NCI-H1105 (cell line): ENCODE measurements at regions not wholly inside any gene's neighbourhood (a gene's known extent, or its start where the extent isn't known, plus 50 kb on each side); places are given as distances from the start of the nearest gene placed in this dataset.
"Not testable (repeated sequence)": the region's sequence is repeated elsewhere in the genome, so short reads cannot be mapped to it uniquely, and the experiment has no call there.

Source experiments
- DNase-seq: peaks from one replicate; lab custom pipeline; 2025; lab: John Stamatoyannopoulos, UW

DNA sequence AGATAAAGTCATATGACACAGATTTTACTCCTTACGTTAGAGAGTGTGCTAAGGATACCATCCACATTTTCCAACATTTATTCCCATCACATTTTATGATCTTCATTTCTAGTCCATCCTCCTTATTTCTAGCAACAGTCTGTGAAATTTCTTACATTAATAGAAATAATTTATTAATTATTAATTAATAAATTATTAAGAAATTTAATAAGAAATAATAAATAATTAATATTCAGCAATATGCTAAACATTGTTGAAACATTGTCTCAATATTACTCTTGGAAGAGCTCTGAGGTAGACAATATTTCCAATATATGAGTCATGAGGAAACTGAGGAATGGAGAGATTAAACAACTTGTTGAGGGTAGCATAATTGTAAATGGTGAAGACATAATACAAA lies 1742.5 kb upstream of the CDH6 start:
- not testable (repeated sequence) for DNase-seq

DNA sequence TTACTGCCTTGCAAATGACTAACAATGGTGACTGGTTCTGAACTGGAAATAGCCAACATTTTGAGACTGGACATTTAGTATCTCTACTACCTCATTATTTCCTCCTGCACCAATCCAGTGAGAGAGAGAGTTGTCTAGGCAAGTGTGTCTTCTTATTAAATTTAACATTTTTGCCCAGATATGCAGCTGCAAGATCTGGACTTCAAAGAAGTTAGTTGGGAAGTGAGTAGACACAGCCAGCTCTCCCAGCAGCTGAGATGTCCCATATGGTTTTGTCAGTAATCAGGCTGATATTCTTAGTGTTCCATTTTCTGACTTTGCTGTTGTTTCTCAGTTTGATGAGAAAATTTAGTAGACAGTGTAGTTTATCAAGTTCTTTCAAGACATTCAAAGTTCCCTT lies 1778.8 kb upstream of the CDH6 start:
- DNase-seq: no peak

DNA sequence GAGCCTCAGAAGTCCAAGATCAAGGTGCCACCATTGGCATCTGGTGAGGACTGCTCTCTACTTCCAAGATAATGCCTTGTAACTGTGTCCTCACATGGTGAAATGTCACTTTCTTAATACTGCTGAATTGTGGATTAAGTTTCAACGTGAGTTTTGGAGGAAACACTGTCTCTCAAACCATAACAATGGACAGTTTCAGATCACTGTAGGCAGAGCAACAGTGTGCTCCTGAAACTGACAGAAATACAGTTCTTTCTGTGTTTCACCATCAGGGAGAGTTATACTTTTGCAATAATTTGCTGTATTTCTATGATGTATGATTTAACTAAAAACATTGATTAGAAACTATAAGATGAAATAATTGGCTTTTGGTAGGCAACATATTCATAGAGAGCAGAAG lies 1780.5 kb upstream of the CDH6 start:
- DNase-seq: no peak

DNA sequence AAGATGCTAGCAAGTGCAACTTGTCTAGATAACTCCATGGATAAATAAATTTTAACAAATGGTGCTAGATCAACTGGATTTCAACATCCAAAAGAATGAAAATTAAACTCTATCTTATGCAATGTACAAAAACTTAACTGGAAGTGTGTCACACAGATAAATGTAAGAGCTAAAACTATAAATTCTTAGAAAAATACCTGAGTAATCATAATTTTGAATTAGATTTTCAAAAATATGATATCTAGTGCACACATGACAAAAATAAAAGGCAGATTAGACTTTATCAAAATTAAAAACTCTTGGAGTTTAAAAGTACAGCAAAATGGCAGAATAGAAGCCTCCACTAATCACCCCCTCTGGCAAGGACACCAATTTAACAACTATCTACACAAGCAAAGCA lies 1791.2 kb upstream of the CDH6 start:
- DNase-seq: no peak

DNA sequence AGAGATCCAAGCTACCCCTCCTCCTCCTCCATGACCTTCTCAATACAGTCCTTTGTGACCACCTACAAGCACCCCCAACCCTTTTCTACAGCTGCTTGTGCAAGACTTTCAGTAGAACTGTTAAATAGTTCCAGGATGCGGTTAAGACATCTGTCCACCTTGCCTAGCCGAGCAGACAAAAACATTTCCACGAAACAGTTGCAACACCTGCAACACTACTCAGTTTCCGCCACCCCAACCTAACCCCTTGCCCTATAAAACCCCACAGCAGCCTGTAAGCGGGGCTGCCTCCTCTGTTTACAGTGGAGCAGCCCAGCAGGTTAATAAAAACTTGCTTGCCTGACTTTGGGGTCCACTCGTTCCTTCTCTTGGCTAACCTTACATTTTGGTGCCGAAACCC lies 1803.5 kb upstream of the CDH6 start:
- DNase-seq: no peak

DNA sequence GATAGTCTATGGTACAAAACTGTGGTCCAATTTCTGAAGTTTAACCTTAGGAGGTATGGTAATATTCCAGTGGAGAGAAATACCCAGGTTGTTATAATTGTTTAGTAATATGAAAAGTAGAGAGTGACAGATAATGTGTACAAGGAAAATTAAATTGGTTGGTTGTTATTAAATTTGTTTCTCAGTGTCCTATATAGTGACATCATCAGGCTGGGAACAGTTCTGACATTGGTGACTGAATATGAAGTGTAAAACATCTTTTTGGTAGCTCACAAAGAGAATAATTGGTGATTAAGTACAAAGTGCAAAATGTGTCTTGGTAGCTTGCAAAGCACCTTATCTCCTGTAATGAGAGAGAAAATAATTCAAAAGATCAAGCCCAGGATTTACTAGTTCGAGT lies 1806.1 kb upstream of the CDH6 start:
- DNase-seq: no peak

DNA sequence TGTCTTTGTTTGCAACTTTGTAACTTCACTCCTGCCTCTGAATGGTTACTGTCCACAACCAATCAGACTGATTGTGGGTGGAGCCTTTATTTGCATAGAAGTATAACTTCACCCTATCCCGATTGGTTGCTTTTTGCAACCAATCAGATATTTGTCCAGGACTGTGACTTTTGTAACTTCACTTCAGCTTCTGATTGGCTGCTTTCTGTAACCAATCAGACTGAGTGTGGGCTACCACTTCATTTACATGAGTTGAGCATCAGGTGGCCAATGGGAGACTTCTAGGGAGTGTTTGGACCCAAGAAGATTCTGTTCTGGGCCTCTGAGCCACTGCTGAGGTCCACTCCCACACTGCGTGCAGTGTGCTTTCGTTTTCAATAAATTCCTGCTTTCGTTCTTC lies 1810.7 kb upstream of the CDH6 start:
- no peak for DNase-seq

DNA sequence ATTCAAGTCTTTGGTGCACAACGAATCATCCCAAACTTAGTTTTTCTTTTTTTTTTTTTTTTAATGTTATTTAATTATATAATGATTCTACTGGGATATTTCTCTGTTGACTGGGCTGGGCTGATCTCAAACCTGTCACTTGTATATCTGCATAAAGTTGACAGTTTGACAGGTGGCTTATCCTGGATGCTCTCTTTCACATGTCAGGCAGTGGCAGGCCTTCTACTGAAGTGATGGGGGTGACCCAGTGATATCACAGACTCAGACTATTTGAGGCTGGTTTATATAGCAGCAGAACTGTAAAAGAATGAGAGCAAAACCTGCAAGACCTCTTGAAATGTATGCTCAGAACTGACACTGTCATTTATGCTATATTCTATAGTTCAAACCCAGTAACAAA lies 1813.5 kb upstream of the CDH6 start:
- no peak for DNase-seq

DNA sequence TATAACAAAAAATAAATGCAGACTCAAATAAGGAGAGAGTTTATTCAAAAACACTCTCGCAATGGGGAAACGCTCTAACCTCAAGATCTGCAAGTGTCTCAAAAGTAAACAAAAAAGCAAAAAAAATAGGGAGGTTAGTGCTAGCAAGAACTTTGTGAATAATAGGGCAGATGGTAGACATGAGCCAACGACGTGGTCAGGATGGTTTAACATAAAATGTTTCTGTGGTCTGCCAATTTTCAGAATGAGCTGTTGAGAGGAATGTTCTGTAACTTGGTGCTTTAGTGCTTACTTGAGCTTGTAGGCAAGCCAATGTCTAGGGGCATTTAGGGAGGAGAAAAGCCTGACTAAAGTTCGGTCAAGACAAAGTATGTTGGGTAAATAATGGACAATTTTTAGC lies 1813.9 kb upstream of the CDH6 start:
- no peak for DNase-seq

DNA sequence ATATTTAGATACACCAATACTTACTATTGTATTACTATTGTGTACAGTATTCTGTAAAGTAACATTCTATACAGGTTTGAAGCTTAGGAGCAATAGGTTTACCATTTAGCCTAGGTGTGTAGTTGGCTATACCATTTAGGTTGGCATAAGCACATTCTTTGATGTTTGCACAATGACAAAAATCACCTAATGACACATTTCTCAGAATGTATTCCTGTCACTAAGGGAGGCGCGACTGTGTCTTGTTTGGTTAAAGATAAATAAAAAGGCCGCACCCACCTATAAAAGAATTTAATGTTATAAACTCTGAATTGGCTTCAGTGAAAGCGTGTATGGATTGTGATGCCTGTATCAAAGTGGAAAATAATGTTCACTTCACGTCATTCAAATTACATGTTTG lies 1815.4 kb upstream of the CDH6 start:
- no peak for DNase-seq

DNA sequence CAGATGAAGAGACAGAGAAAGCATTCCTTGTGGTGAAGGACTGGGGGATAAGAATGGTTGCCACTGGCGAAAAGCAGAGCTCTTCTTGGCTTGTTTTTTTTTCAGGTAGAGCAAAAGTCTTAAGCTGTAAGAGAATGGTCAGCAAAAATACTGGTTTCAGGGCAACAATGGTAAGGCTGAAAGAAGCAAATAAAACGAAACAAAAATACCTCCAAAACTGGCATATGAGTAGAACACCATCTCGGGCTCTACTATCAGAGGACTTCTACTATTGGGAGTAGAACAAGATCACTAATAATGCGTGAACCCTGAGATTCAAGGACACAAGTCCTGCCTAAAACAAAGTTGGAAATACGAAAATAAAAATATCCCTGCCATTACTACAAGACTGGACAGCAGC lies 1823.2 kb upstream of the CDH6 start:
- DNase-seq: no peak

DNA sequence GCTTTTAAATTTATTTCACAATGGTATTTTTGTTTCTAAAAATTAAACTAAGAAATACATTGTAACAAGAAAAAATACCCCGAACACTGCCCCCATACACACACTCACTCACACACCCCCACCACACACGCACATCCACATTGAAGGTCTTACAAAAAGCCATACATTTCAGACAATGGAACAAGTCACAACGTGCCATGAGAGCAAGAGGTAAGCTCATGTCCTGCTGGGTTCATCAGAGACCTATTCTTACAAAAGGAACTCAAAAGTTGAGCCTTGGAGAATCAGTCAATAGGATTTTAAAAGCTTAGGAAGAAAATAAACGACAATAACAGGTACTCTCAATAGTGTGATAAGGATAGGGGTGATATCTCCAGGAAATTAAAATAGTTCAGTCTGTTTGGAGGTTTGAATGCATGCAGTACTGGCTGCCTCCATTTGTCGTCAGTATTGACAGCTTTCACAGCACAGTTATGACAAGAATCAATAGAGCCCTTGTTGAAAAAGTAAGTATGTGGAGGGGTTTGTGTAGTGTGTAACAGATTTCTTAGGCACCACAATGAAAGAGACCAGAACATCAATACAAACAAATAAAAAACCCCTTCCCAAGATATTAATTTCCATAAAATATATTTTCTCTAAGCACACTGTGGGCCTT lies 1826.2 kb upstream of the CDH6 start:
- DNase-seq: no peak

DNA sequence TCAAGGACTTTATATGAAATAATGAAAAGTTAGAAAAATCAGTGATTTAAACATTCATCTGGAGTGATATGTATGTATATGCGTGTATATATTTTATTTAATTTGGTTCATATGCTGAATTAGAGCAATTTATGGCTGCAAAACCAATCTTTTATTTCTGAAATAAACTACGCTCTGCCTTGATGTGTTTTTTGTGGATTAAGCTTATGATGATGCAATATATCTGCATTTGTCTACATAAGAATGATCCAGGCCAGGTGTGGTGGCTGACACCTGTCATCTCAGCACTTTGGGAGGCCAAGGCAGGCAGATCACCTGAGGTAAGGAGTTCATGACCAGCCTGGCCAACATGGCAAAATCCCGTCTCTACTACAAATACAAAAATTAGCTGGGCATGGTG lies 1842.3 kb upstream of the CDH6 start:
- no peak for DNase-seq

DNA sequence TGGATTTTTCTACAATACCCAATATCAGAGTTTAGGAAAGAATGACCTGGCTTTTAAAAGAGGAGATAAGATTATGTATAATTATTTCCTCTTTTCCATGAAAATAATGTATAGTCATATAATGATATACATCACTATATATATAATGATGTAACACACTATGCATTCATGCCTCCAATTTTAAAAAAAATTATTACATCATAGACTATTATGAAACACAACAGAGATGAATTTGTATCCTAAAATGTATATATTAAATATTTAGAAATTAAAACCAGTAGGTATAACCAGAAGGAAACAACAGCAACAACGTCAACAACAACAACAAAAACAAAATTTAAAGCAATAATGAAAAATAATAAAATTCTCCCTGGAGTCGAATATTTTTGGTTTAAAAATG lies 1856.5 kb upstream of the CDH6 start:
- DNase-seq: no peak

DNA sequence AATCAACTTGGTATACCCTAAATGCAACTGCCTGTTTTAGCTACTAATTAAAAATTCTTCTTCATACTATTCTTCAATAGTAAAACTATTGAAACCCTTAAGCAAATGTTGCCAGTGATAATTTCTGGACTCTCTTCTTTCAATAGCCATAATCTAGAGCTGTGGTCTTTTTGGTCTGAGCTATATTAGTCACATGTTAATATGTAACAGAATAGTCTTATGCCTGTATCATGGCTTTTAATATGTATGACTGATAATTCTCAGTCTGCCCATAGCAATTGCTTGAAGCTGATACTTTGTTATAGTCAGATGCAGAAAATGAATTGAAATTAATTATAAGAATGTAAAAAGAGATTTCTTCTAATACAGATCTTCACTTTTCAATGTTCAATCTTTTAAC lies 1871.9 kb upstream of the CDH6 start:
- no peak for DNase-seq

DNA sequence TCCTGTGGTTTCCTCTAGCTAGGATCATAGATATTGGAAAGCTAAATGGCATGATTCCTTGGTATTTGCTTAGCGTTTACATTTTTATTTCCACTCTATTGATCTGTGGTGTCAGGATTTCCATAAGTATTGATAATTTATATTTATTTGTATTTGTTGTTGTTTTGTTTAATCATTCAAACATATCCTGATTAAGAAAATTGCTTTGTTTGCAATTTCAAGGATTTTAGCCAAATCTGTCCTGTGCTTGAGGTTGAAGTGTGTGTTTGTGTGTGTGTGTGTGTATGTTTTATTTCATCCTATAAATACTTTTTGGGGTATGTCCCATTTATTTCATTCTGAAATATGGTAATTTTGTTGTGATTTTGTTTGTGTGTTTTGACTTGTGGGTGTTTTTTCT lies 1884.1 kb upstream of the CDH6 start:
- no peak for DNase-seq

DNA sequence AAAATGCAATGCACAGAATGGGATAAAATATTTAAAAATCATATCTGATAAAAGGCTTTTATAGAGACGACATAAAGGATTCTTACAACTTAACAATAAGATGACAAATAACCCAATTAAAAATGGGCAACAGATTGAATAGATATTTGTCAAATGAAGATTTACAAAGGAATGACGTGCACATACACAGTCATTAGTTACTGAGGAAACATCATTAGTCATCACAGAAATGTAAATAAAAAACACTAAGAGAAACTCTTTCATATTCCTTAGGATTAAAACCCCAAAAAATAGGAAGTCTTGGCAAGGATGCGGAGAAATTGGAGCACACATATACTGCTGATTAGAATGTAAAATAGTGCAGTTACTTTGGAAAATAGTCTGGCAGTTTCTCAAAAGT lies 1886.0 kb upstream of the CDH6 start:
- no peak for DNase-seq

DNA sequence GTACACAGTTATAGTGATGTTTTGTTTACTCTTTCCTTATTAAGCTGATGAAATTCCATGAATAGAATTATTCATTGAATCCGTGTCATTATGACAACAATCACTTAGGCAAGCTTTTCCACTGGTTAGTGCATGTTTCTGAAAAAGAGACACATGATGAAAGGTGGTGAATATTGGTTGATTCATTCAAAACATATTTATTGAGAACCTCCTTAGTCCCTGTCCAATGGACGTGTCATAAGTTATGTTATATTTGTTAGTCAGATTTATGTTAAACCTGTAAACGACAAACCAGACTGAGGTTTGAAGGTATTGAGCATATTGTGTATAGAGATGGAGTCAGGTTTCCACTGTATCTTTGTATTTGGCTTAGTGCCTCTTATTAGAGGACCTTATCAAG lies 1888.9 kb upstream of the CDH6 start:
- DNase-seq: no peak

DNA sequence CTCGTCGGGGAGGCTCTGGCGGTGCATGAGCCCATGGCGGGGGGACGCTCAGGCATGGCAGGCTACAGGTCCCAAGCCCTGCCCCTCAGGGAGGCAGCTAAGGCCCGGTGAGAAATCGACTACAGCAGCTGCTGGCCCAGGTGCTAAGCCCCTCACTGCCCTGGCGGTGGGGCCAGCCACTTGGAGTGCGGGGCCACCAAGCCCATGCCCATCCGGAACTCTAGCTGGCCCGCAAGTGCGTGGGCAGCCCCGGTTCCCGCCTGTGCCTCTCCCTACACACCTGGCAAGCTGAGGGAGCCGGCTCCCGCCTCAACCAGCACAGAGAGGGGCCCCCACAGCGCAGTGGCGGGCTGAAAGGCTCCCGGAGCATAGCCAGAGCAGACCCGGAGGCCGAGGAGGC lies 1896.9 kb upstream of the CDH6 start:
- no peak for DNase-seq

DNA sequence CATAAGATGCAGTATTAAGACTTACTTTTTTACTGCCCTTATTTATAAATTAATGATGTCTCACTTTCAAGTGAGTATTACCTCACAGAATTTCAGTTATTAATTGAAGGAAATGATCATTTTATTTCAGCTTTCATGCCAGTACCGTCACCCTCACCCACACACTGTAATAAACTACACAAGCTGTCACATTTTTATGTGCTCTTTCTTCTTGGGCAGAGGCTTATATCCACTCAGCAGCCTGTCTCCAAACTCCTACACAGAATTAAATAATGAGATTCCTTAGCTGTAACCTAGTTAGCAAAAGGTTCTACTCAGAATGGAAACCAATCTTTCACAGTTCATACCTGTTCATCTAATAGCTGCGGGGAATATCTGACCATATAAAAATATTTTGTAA lies 1915.8 kb upstream of the CDH6 start:
- DNase-seq: no peak

DNA sequence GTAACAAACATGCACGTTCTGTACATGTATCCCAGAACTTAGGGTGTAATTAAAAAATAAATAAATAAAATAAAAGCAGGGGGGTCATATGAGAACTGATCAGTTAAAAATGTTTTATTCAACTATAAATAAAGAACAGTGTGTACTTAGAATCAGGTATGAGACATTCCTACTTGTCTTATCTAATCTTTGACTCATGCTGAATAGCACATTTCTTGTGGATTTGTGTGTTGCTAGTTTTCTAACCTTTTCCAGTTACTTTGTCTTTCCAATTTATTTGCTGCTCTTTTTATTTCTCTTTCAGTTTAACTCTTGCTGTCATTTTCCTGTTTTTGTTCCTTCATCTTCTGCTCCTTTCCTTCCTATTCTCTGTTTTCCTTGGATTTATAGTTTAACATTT lies 1917.1 kb upstream of the CDH6 start:
- DNase-seq: no peak

DNA sequence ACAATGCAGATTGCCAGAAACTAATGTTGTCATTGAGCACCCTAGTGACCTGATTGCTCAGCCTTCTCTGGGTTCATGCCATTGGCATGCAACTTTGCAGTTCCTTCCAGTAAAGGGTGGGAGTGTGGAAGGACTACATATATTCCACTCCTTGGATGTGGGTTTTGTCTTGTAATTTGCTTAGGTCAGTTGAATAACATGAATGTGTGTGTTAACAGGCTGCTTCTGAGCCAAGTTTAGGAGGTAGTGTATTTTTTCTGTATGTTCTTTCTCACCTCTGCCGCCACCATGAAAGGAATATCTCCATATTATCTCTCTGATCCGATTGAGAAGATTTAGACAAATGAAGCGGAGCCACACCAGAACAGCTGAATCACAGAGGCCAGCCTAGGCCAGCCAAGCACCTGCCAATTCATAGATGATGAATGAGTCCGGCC lies 1929.6 kb upstream of the CDH6 start:
- no peak for DNase-seq

DNA sequence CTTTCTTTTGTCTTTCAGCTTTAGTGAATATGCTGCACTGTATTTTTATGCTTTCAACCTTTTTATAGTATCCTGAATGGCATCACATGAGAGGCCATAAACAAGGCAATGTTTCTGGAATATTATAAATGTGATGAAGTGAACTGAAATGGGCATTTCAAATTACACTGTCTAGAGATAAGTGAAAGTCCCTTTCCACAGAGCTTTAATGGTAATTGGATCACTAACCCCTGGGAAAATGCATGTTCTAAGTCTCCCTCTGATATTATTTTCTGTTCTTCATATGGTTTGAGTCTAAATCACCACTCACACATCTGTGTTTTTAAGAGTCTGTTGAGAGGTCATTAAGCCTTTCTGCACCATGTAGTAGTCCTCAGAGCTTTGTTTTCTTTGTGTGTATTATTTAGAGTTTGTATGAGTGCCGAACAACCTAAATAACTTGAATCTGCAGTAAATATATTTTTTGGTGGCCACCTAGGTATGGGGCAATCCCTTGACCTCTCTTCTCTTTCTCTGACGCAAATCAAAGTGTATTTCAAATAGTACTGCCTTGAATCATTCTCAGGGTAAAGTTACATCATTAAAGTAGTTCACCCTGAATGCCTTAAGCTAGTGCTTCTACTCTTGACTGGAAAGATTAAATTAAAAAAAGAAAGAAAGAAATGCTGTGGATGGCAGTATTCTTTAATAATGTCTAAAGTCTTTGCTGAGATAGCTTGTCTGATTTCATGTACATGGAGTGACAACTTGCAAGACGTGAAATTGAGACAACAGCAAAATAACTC lies 1931.0 kb upstream of the CDH6 start:
- no peak for DNase-seq

DNA sequence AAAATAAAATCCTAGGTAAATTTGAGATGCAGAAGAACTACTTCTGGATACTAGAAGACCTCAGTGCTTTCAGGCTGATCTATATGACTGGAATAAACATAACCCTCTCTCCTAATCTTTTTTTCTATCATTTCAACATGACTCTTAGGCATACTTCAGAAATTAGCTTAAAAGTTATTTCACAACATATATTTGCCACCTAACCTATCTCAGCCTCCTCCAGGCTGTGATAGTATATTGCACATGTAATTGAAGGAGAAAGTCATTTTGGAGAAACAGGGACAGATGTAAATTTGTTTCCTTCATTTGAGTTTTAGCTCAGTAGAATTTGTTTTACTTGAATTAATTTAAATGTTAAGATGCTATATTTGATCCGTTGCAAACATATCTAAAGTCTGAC lies 1932.3 kb upstream of the CDH6 start:
- no peak for DNase-seq
